Adrenal gland (tissue), 9 donors: ENCODE measurements at regions not wholly inside any gene's neighbourhood (a gene's known extent, or its start where the extent isn't known, plus 50 kb on each side); places are given as distances from the start of the nearest gene placed in this dataset.
A peak's percentile ranks its signal among the peaks of the same experiment; 100 is the strongest.

Source experiments
- DNase-seq, 7 donors: peaks; one replicate each; pipeline ENCODE4 v3.0.0-alpha.2; 2019 to 2020
- H3K27ac ChIP-seq, 5 donors: fragments of 200-600 bp; sonication (generic) in 4 of 5; 1 replicate in 3 of 5; 2 replicates in 2 of 5; pipeline versions ENCODE4 v1.5.1 to v1.8.0; 2016 to 2020; ENCODE audit warnings: mild to moderate bottlenecking in 1 of 5
- H3K27me3 ChIP-seq: fragments of 200-600 bp; 2 replicates; pipeline ENCODE4 v1.8.0; 2021
- H3K36me3 ChIP-seq, 2 donors: fragments of 200-600 bp; replicated peaks in 1 of 2; 1 replicate in 1 of 2; 2 replicates in 1 of 2; pipeline versions ENCODE4 v1.5.1 to v1.8.0; 2018 to 2022
- H3K4me1 ChIP-seq, 2 donors: fragments of 200-600 bp; replicated peaks in 1 of 2; 1 replicate in 1 of 2; 2 replicates in 1 of 2; pipeline versions ENCODE4 v1.5.1 to v1.8.0; 2018 to 2021
- H3K4me3 ChIP-seq, 4 donors: fragments of 200-600 bp; sonication (generic) in 3 of 4; one replicate each; pipeline ENCODE4 v1.5.1; 2016 to 2018
- H3K9me3 ChIP-seq, 3 donors: fragments of 200-600 bp; sonication (generic) in 1 of 3; replicated peaks in 1 of 3; 1 replicate in 2 of 3; 2 replicates in 1 of 3; pipeline versions ENCODE4 v1.5.1 to v1.8.0; 2016 to 2021
- CTCF ChIP-seq, 6 experiments: fragments of 450-650 bp in 4 of 6; fragments of 200-600 bp in 2 of 6; sonication (generic) in 1 of 6; IDR thresholded peaks; 1 replicate in 5 of 6; 2 replicates in 1 of 6; pipeline versions ENCODE4 v1.5.1 to v1.8.0; 2016 to 2021; ENCODE audit warnings: antibody characterized with exemption in 6 of 6, mild to moderate bottlenecking in 2 of 6, moderate library complexity in 1 of 6
- POLR2A ChIP-seq, 2 donors: fragments of 450-650 bp; IDR thresholded peaks; one replicate each; pipeline ENCODE4 v1.6.1; 2017; ENCODE audit warnings: antibody characterized with exemption in 2 of 2, mild to moderate bottlenecking in 2 of 2, moderate library complexity in 1 of 2
- WGBS, 4 donors: extraction: QIAGEN DNeasy Blood & Tissue Kit in 2 of 4; methylation state at CpG; one replicate each; pipeline versions ENCODE4 v1.1.5 to v1.1.7; 2013 to 2017; 5-methylcytosine and 5-hydroxymethylcytosine counted together
- intact Hi-C, 2 donors: fragments of 100-400 bp; cut with DNase I; formaldehyde crosslinking; loops; one replicate each; pipeline versions ENCODE4 v1.14.1 to v1.15.0; 2022 to 2023
- donor health status: healthy with polysubstance abuse.
- donor health status: Bipolar disorder and iron deficiency.
- donor health status: DM: yes; HTN: yes; CAD: no.
- donor health status: DM: no; HTN: no; CAD: no.
- donor health status: DM: no; HTN: no; CAD: no.

DNA sequence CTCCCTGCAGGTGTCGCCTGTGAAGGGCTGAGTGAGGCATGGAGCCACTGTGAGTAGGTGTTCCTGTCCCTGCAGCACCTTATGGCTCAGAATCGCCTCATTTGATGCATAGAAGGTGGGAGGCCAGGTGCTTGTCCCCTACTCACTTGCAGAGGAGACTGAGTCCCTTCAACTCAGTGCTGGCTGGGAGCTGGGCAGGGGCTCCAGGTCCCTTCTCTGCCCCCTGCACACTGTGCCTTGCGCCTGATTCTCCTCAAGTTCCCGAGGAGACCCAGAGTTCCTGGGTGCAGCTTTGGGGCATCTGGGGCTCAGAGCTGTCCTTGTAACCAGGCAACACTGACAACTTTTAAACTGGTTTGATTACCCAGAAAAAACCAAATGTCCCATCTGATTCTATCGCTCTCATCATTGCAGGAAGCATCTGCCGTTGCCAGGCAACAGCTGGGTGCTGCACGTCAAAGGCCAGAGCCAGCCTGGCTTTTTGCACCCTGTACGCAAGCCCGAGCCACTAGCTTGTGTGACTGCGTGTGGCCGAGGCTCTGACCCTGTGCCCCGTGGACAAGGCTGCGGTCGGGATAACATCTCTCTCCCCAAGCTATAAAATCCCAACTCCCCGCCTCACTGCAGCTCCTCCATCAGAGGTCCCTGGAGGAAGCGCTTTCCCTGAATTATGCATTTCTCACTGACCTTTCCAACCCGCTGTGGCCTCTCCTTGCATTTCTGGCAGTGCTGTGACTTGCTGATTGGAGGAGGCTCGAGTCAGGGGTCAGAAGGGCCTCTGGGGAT lies 130.8 kb upstream of the HDAC4 start:
- Histone ChIP-seq H3K27me3 (no peaks in the 10 kb centered on the region), H3K36me3 (no peaks in the 10 kb centered on the region), H3K9me3 (peaks cover 0 to 3% (median 0%) of the 10 kb centered on the region in 3 donors), H3K27ac (no peak overlapping the region), H3K4me1 (no peaks in the 10 kb centered on the region), H3K4me3 (no peak overlapping the region)
- TF ChIP-seq POLR2A (IDR thresholded peaks at IDR 0.05) (no peak), CTCF (IDR thresholded peaks at IDR 0.05) (no peak)
- intact Hi-C loops = no loop called here
- WGBS, 4 donors = 51 to 65% (median 58%) methylated on average over 15 to 18 of the region's 18 CpGs
- peak in 3 of 7 donors; percentile 27 to 84 (median 29) for DNase-seq

DNA sequence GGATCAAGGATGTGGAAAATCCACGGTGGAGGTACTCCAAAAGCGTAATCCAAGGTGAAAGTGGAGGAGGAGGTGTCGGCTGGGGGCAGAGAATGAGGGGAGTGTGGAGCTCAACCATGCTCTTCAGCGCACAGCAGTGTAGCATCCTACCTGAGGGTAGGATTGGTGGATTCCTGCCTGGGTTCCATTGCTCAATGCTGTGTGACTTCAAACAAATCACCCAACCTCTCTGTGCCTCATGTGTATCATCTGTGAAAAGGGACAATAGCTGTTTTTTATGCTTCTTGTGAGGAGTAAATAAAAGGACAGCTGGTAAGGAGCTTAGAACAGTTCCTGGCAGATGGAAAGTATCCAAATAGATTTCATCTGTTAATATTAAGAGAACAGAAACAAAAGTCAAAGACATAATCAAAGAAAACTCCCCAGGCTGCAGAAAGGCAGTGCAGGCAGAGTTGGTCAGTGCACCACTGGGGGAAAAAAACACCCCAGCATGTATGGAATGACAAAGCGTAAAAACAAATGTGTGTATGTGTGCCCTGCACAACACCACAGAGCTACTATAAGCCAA lies 130.0 kb upstream of the HDAC4 start:
- Histone ChIP-seq H3K27me3 (no peaks in the 10 kb centered on the region), H3K36me3 (no peaks in the 10 kb centered on the region), H3K4me3 (no peak overlapping the region), H3K27ac (no peak overlapping the region), H3K9me3 (peaks cover 0 to 3% (median 0%) of the 10 kb centered on the region in 3 donors), H3K4me1 (no peaks in the 10 kb centered on the region)
- TF ChIP-seq CTCF (IDR thresholded peaks at IDR 0.05) (no peak), POLR2A (IDR thresholded peaks at IDR 0.05) (no peak)
- no peak for DNase-seq
- 90 to 95% (median 92%) methylated on average over 5 of the region's 5 CpGs for WGBS, 4 donors
- intact Hi-C loops = no loop called here

GRCh38 chr2:239529313-239530015 lies 128.6 kb upstream of the HDAC4 start:
- Histone ChIP-seq H3K9me3 (peaks cover 0 to 3% (median 0%) of the 10 kb centered on the region in 3 donors), H3K4me1 (no peaks in the 10 kb centered on the region), H3K36me3 (no peaks in the 10 kb centered on the region), H3K27ac (no peak overlapping the region), H3K4me3 (no peak overlapping the region), H3K27me3 (no peaks in the 10 kb centered on the region)
- WGBS, 4 donors = 77 to 89% (median 85%) methylated on average over 11 to 13 of the region's 13 CpGs
- intact Hi-C loops = no loop called here
- no peak for TF ChIP-seq POLR2A (IDR thresholded peaks at IDR 0.05)
- TF ChIP-seq CTCF (IDR thresholded peaks at IDR 0.05) = no peak
- DNase-seq = no peak

DNA sequence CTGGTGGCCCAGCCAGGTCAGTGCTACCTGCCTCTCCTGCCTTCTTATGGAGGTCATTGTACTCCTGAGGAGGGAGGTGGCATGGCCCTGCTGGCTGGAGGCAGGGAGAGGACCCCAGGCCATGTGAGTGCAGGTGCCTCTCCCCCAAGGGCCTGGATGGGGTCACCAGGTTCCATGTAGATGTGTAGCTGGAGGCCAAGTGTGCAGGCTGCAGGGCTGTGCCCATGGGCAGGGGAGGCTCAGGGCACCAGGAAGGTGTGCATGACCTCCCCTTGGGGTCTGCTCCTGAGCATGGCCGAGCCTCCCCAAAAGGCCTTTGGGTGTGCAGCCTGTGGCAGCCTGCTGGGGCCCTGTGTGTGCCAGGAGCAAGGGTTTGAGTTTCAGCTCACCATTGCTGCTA lies 128.1 kb upstream of the HDAC4 start:
- WGBS, 4 donors = 60 to 100% (median 77%) methylated on average over 1 of the region's 1 CpG
- Histone ChIP-seq H3K4me1 (no peaks in the 10 kb centered on the region), H3K4me3 (no peak overlapping the region), H3K36me3 (no peaks in the 10 kb centered on the region), H3K27ac (no peak overlapping the region), H3K9me3 (peaks cover 0 to 3% (median 0%) of the 10 kb centered on the region in 3 donors), H3K27me3 (no peaks in the 10 kb centered on the region)
- no peak for DNase-seq
- intact Hi-C loops = no loop called here
- TF ChIP-seq POLR2A (IDR thresholded peaks at IDR 0.05) (no peak), CTCF (IDR thresholded peaks at IDR 0.05) (no peak)
